SH-SY5Y (cell line): ENCODE measurements at regions not wholly inside any gene's neighbourhood (a gene's known extent, or its start where the extent isn't known, plus 50 kb on each side); places are given as distances from the start of the nearest gene placed in this dataset.

ENCODE experiments used
- GATA2 ChIP-seq: IDR thresholded peaks from 2 replicates; pipeline ENCODE4 v1.6.1; 2011; ENCODE audit warnings: mild to moderate bottlenecking, low read depth, low read length
- GATA3 ChIP-seq: IDR thresholded peaks from 2 replicates; pipeline ENCODE4 v1.6.1; 2011; ENCODE audit warnings: low read depth, mild to moderate bottlenecking, low read length, moderate library complexity

GRCh38 chr1:98176936-98177335, 256.1 kb upstream of the DPYD start:
- TF ChIP-seq GATA2 (no peak), GATA3 (no peak)
